Heart left ventricle (tissue), 13 donors: ENCODE measurements at regions not wholly inside any gene's neighbourhood (a gene's known extent, or its start where the extent isn't known, plus 50 kb on each side); places are given as distances from the start of the nearest gene placed in this dataset.

ENCODE experiments used
- POLR2A ChIP-seq, 2 donors: fragments of 450-650 bp; IDR thresholded peaks; one replicate each; pipeline ENCODE4 v1.6.1; 2017; ENCODE audit warnings: antibody characterized with exemption in 2 of 2, mild to moderate bottlenecking in 2 of 2, moderate library complexity in 2 of 2
- TF ChIP-seq, protein P1 (sequence below), 12 donors: fragments of 200-600 bp; sonication (generic) in 4 of 12; IDR thresholded peaks; one replicate each; pipeline versions ENCODE4 v1.5.0 to v1.8.0; 2018 to 2022; ENCODE audit warnings: antibody characterized with exemption in 12 of 12, mild to moderate bottlenecking in 5 of 12
- donor health status: ischemic (EF 13 %, LVEDD 7.1; RV severe dilation, severe dysfunction).
- donor health status: DM: no; HTN: yes; CAD: no.
- donor health status: DM: no; HTN: no; CAD: no.
- donor health status: ischemic (EF 25% LVEDD 6.9; RV normal size, moderate dysfunction).
- donor health status: ischemic (EF 25% LVEDD 5.7; RV mildly dilated, moderate dysfunction).
- donor health status: ischemic (EF 35%, LVEDD 5.7; RV mildly dilated, moderate dysfunction).
- donor health status: nonischemic (EF 11% LVEDD 7.7; RV severe dilation, severe dysfunction).
- donor health status: DM: yes; HTN: yes; CAD: no.
- donor health status: PGD.
- donor health status: ischemic (EF 29% LVEDD 5.4; RV normal size, mild dysfunction).
- donor health status: nonischemic (EF 23%, LVEDD 6.1; RV moderate dilation, normal function).

GRCh38 chr5:67678594-67678993 is 482.0 kb upstream of the CD180 start:
- TF ChIP-seq, protein P1, sequence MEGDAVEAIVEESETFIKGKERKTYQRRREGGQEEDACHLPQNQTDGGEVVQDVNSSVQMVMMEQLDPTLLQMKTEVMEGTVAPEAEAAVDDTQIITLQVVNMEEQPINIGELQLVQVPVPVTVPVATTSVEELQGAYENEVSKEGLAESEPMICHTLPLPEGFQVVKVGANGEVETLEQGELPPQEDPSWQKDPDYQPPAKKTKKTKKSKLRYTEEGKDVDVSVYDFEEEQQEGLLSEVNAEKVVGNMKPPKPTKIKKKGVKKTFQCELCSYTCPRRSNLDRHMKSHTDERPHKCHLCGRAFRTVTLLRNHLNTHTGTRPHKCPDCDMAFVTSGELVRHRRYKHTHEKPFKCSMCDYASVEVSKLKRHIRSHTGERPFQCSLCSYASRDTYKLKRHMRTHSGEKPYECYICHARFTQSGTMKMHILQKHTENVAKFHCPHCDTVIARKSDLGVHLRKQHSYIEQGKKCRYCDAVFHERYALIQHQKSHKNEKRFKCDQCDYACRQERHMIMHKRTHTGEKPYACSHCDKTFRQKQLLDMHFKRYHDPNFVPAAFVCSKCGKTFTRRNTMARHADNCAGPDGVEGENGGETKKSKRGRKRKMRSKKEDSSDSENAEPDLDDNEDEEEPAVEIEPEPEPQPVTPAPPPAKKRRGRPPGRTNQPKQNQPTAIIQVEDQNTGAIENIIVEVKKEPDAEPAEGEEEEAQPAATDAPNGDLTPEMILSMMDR (IDR thresholded peaks at IDR 0.05): no peak
- no peak for TF ChIP-seq POLR2A (IDR thresholded peaks at IDR 0.05)
